HCT116 (cell line): ENCODE measurements at regions not wholly inside any gene's neighbourhood (a gene's known extent, or its start where the extent isn't known, plus 50 kb on each side); places are given as distances from the start of the nearest gene placed in this dataset.
"Not testable (repeated sequence)": the region's sequence is repeated elsewhere in the genome, so short reads cannot be mapped to it uniquely, and the experiment has no call there.

Experiments used
- ATAC-seq: fragments of 200-7000 bp; cut with Tn5 transposase; 2 replicates; pipeline ENCODE4 v1.9.1; 2020; ENCODE audit warnings: mild to moderate bottlenecking, moderate library complexity
- BruUV-seq: library from RNA; stranded (reverse); fragments of 400-500 nt; replicated peaks from 2 replicates; lab custom pipeline; 2021; lab: Mats Ljungman, UMichigan
- CTCF ChIA-PET: fragments of 300-600 bp; sonication (Branson Sonifier 250); formaldehyde crosslinking; loops from one replicate; lab custom pipeline; 2021; ENCODE audit warnings: antibody characterized with exemption; lab: Charles Lee
- POLR2A ChIA-PET: fragments of 300-600, 350-600 bp; sonication (Branson Sonifier 250); formaldehyde crosslinking; loops from one replicate; lab custom pipeline; 2021; ENCODE audit warnings: antibody characterized with exemption; lab: Charles Lee
- RAD21 ChIA-PET, 2 experiments: fragments of 300-600 bp; sonication (Branson Sonifier 250); formaldehyde crosslinking; loops; one replicate each; lab custom pipeline; 2023; ENCODE audit warnings: low total read pairs in 2 of 2; ENCODE audit not compliant: uncharacterized antibody in 2 of 2, unreplicated experiment in 2 of 2, low non-redundant PET in 1 of 2; lab: Charles Lee
- DNase-seq: peaks from one replicate; pipeline ENCODE4 v3.0.0-alpha.2; 2010; ENCODE audit warnings: low read depth, low spot score
- H2AFZ ChIP-seq: fragments of 200-600 bp; shearing (Covaris generic), sonication (generic); 2 replicates; pipeline ENCODE4 v1.6.1; 2017; ENCODE audit warnings: low read depth, mixed run types, mixed read lengths, antibody characterized with exemption, low read length; ENCODE audit not compliant: poor library complexity, severe bottlenecking
- H3K27ac ChIP-seq: 2 replicates; pipeline ENCODE4 v1.5.1; 2012; ENCODE audit warnings: low read depth, low read length
- H3K27me3 ChIP-seq: fragments of 200-600 bp; sonication (generic); 2 replicates; pipeline ENCODE4 v1.6.1; 2016; ENCODE audit warnings: mixed run types, low read length, mixed read lengths; ENCODE audit not compliant: insufficient read depth
- H3K36me3 ChIP-seq, 2 experiments: fragments of 200-500 bp in 1 of 2; fragments of 200-600 bp in 1 of 2; sonication (Bioruptor generic) in 1 of 2; sonication (generic) in 1 of 2; 2 replicates each; pipeline versions ENCODE4 v1.5.1 to v1.6.1; 2014 to 2016; ENCODE audit warnings: low read length in 2 of 2, inconsistent platforms in 1 of 2, mixed read lengths in 1 of 2, mixed run types in 1 of 2; ENCODE audit not compliant: insufficient read depth in 2 of 2, control insufficient read depth in 1 of 2
- H3K4me1 ChIP-seq, 2 experiments: fragments of 200-600 bp in 1 of 2; sonication (generic) in 1 of 2; 2 replicates each; pipeline versions ENCODE4 v1.5.1 to v1.6.1; 2012 to 2017; ENCODE audit warnings: low read length in 2 of 2, inconsistent platforms in 1 of 2, mild to moderate bottlenecking in 1 of 2, mixed read lengths in 1 of 2, mixed run types in 1 of 2, moderate library complexity in 1 of 2; ENCODE audit not compliant: insufficient read depth in 2 of 2, control insufficient read depth in 1 of 2
- H3K4me2 ChIP-seq: fragments of 200-600 bp; sonication (generic); 2 replicates; pipeline ENCODE4 v1.6.1; 2017; ENCODE audit warnings: mixed run types, low read length, mixed read lengths
- H3K4me3 ChIP-seq, 2 experiments: fragments of 200-600 bp in 1 of 2; sonication (generic) in 1 of 2; replicated peaks in 1 of 2; 2 replicates each; pipeline ENCODE4 v1.5.1; 2011 to 2016; ENCODE audit warnings: low read length in 2 of 2, control low read depth in 1 of 2, low read depth in 1 of 2, mild to moderate bottlenecking in 1 of 2, mixed read lengths in 1 of 2, mixed run types in 1 of 2
- H3K79me2 ChIP-seq: fragments of 200-600 bp; sonication (generic); 2 replicates; pipeline ENCODE4 v1.6.1; 2017; ENCODE audit warnings: mild to moderate bottlenecking, mixed run types, low read length, moderate library complexity, mixed read lengths; ENCODE audit not compliant: insufficient read depth
- H3K9ac ChIP-seq: fragments of 200-600 bp; sonication (generic); 2 replicates; pipeline ENCODE4 v1.6.1; 2016; ENCODE audit warnings: low read length, mixed read lengths
- H3K9me2 ChIP-seq: fragments of 200-600 bp; sonication (generic), shearing (Covaris generic); 2 replicates; pipeline ENCODE4 v1.6.1; 2017; ENCODE audit warnings: mixed run types, mild to moderate bottlenecking, moderate library complexity; ENCODE audit not compliant: insufficient read depth
- H3K9me3 ChIP-seq, 2 experiments: fragments of 200-500 bp in 1 of 2; fragments of 200-600 bp in 1 of 2; sonication (Bioruptor generic) in 1 of 2; sonication (generic) in 1 of 2; 2 replicates each; pipeline ENCODE4 v1.6.1; 2014 to 2017; ENCODE audit warnings: low read length in 2 of 2, mixed read lengths in 2 of 2, inconsistent platforms in 1 of 2, low read depth in 1 of 2, mild to moderate bottlenecking in 1 of 2, mixed run types in 1 of 2, moderate library complexity in 1 of 2; ENCODE audit not compliant: control insufficient read depth in 1 of 2, insufficient read depth in 1 of 2
- H4K20me1 ChIP-seq: fragments of 200-600 bp; sonication (generic), shearing (Covaris generic); 2 replicates; pipeline ENCODE4 v1.6.1; 2017; ENCODE audit warnings: mixed run types, mild to moderate bottlenecking, moderate library complexity; ENCODE audit not compliant: insufficient read depth
- ATF3 ChIP-seq: IDR thresholded peaks from 2 replicates; pipeline ENCODE4 v1.6.1; 2012
- CEBPB ChIP-seq: IDR thresholded peaks from 2 replicates; pipeline ENCODE4 v1.6.1; 2012; ENCODE audit warnings: low read depth
- EGR1 ChIP-seq: IDR thresholded peaks from 2 replicates; pipeline ENCODE4 v1.6.1; 2012; ENCODE audit warnings: low read depth
- EZH2 ChIP-seq: fragments of 200-600 bp; sonication (generic); IDR thresholded peaks from 2 replicates; pipeline ENCODE4 v1.6.1; 2017; ENCODE audit warnings: antibody characterized with exemption, mixed run types
- FOSL1 ChIP-seq: IDR thresholded peaks from 2 replicates; pipeline ENCODE4 v1.6.1; 2012; ENCODE audit warnings: low read depth
- MAX ChIP-seq: IDR thresholded peaks from 2 replicates; pipeline ENCODE4 v1.6.1; 2012
- SIN3A ChIP-seq: IDR thresholded peaks from 2 replicates; pipeline ENCODE4 v1.6.1; 2012; ENCODE audit warnings: low read depth
- TCF7L2 ChIP-seq: IDR thresholded peaks from 2 replicates; pipeline ENCODE4 v1.7.0; 2011; ENCODE audit warnings: borderline replicate concordance, inconsistent platforms; ENCODE audit not compliant: insufficient read depth, insufficient read length; ENCODE audit errors: extremely low read depth
- YY1 ChIP-seq: IDR thresholded peaks from 2 replicates; pipeline ENCODE4 v1.6.1; 2011; ENCODE audit warnings: low read length, low read depth, moderate library complexity, mild to moderate bottlenecking; ENCODE audit not compliant: insufficient replicate concordance; ENCODE audit errors: extremely low read depth
- ZBTB33 ChIP-seq: IDR thresholded peaks from 2 replicates; pipeline ENCODE4 v1.6.1; 2011; ENCODE audit warnings: mild to moderate bottlenecking, low read length, moderate library complexity; ENCODE audit not compliant: insufficient replicate concordance; ENCODE audit errors: extremely low read depth
- intact Hi-C: fragments of 100-400 bp; cut with micrococcal nuclease; formaldehyde crosslinking; loops from 2 replicates; pipeline ENCODE4 v1.10.0; 2022

- ATAC-seq (no peak), DNase-seq (no peak)
- H3K4me3 ChIP-seq: no peak overlapping the region
- ChIA-PET CTCF (no interaction called here), POLR2A (no interaction called here), RAD21 (no interaction called here)
- H4K20me1 ChIP-seq: no peaks in the 10 kb centered on the region
- no peaks in the 10 kb centered on the region for H3K9me2 ChIP-seq
- no TSS peak for BruUV-seq
- H3K4me2 ChIP-seq: no peak overlapping the region
- no peaks in the 10 kb centered on the region for H3K4me1 ChIP-seq
- no peaks in the 10 kb centered on the region for H3K9me3 ChIP-seq
- no peak overlapping the region for H2AFZ ChIP-seq
- H3K9ac ChIP-seq: no peak overlapping the region
- H3K27ac ChIP-seq: no peak overlapping the region
- intact Hi-C loops: no loop called here
- no peaks in the 10 kb centered on the region for H3K27me3 ChIP-seq
- H3K79me2 ChIP-seq: no peaks in the 10 kb centered on the region
- H3K36me3 ChIP-seq: no peaks in the 10 kb centered on the region
- no peak for TF ChIP-seq ATF3
- TF ChIP-seq MAX: no peak
- no peak for TF ChIP-seq SIN3A
- no peak for TF ChIP-seq TCF7L2
- TF ChIP-seq FOSL1: no peak
- TF ChIP-seq CEBPB: no peak
- no peak for TF ChIP-seq ZBTB33
- TF ChIP-seq YY1: no peak
- TF ChIP-seq EZH2: no peak
- TF ChIP-seq EGR1: no peak
Observed at GRCh38 chr17:21756856-21757619, 64.7 kb downstream of the KCNJ18 start.

GRCh38 chr17:21759636-21760035 is 67.3 kb downstream of the KCNJ18 start:
- H3K4me3 ChIP-seq, H3K79me2 ChIP-seq, H3K9me3 ChIP-seq, RAD21 ChIA-PET, POLR2A ChIA-PET, BruUV-seq, H3K4me2 ChIP-seq, H3K4me1 ChIP-seq, H4K20me1 ChIP-seq, H3K27ac ChIP-seq, H3K27me3 ChIP-seq, H2AFZ ChIP-seq, DNase-seq, H3K9ac ChIP-seq, ATAC-seq, H3K36me3 ChIP-seq, H3K9me2 ChIP-seq, intact Hi-C loops, CTCF ChIA-PET: not testable (repeated sequence)

GRCh38 chr17:21763738-21764340 is 71.5 kb downstream of the KCNJ18 start:
- H2AFZ ChIP-seq, H3K4me2 ChIP-seq, intact Hi-C loops, H3K4me1 ChIP-seq, H3K9me3 ChIP-seq, H3K4me3 ChIP-seq, H3K27me3 ChIP-seq, POLR2A ChIA-PET, BruUV-seq, RAD21 ChIA-PET, H3K9ac ChIP-seq, H3K9me2 ChIP-seq, H3K27ac ChIP-seq, ATAC-seq, CTCF ChIA-PET, H3K79me2 ChIP-seq, H3K36me3 ChIP-seq, H4K20me1 ChIP-seq, DNase-seq: not testable (repeated sequence)
